Breast epithelium (tissue), 4 donors: ENCODE measurements at regions not wholly inside any gene's neighbourhood (a gene's known extent, or its start where the extent isn't known, plus 50 kb on each side); places are given as distances from the start of the nearest gene placed in this dataset.

Source experiments
- DNase-seq, 2 donors: peaks; one replicate each; pipeline ENCODE4 v3.0.0-alpha.2; 2019; ENCODE audit warnings: low spot score in 2 of 2
- H3K27ac ChIP-seq, 2 donors: fragments of 200-600 bp; sonication (generic) in 1 of 2; one replicate each; pipeline ENCODE4 v1.5.1; 2016 to 2019; ENCODE audit warnings: mild to moderate bottlenecking in 1 of 2
- H3K27me3 ChIP-seq, 2 donors: fragments of 200-600 bp; sonication (generic) in 1 of 2; one replicate each; pipeline versions ENCODE4 v1.5.1 to v1.6.0; 2017 to 2019; ENCODE audit warnings: control low read depth in 1 of 2, mild to moderate bottlenecking in 1 of 2
- H3K36me3 ChIP-seq: fragments of 200-600 bp; one replicate; pipeline ENCODE4 v1.5.1; 2019
- H3K4me1 ChIP-seq, 2 donors: fragments of 200-600 bp; sonication (generic); one replicate each; pipeline ENCODE4 v1.5.1; 2016 to 2019; ENCODE audit warnings: control low read depth in 1 of 2
- H3K4me3 ChIP-seq, 3 donors: fragments of 200-600 bp; sonication (generic); 1 replicate in 2 of 3; 2 replicates in 1 of 3; pipeline ENCODE4 v1.5.1; 2016 to 2019; ENCODE audit warnings: mild to moderate bottlenecking in 3 of 3, moderate library complexity in 2 of 3
- H3K9me3 ChIP-seq, 2 donors: fragments of 200-600 bp; sonication (generic) in 1 of 2; one replicate each; pipeline ENCODE4 v1.5.1; 2016 to 2019; ENCODE audit warnings: control low read depth in 1 of 2
- CTCF ChIP-seq, 3 donors: fragments of 450-650 bp; IDR thresholded peaks; one replicate each; pipeline ENCODE4 v1.5.1; 2016 to 2017; ENCODE audit warnings: antibody characterized with exemption in 3 of 3, mild to moderate bottlenecking in 3 of 3, moderate library complexity in 3 of 3
- POLR2A ChIP-seq: fragments of 450-650 bp; IDR thresholded peaks from one replicate; pipeline ENCODE4 v1.6.1; 2016; ENCODE audit warnings: antibody characterized with exemption, mild to moderate bottlenecking, moderate library complexity
- POLR2AphosphoS5 ChIP-seq, 3 donors: sonication (generic); formaldehyde crosslinking; IDR thresholded peaks; one replicate each; pipeline ENCODE4 v1.6.1; 2017; ENCODE audit warnings: antibody characterized with exemption in 3 of 3
- intact Hi-C: fragments of 100-400 bp; cut with DNase I; formaldehyde crosslinking; loops from one replicate; pipeline ENCODE4 v1.15.1; 2023; ENCODE audit warnings: low total_unique reads

GRCh38 chr10:91050371-91051034 lies 129.6 kb upstream of the ANKRD1 start:
- TF ChIP-seq CTCF (IDR thresholded peaks at IDR 0.05) = no peak
- H3K9me3 ChIP-seq = no peaks in the 10 kb centered on the region
- no peak overlapping the region for H3K4me3 ChIP-seq
- H3K27me3 ChIP-seq = no peaks in the 10 kb centered on the region
- H3K4me1 ChIP-seq = peaks cover 0 to 4% of the 10 kb centered on the region in 2 donors
- H3K27ac ChIP-seq = peak overlapping the region; percentile 19 to 23
- no peaks in the 10 kb centered on the region for H3K36me3 ChIP-seq
- no peak for DNase-seq
- intact Hi-C loops = no loop called here

GRCh38 chr10:91051829-91052228 lies 130.9 kb upstream of the ANKRD1 start:
- no peaks in the 10 kb centered on the region for H3K36me3 ChIP-seq
- H3K27me3 ChIP-seq = no peaks in the 10 kb centered on the region
- TF ChIP-seq CTCF (IDR thresholded peaks at IDR 0.05) = no peak
- TF ChIP-seq POLR2A = no peak
- peak in 1 of 3 donors; percentile 41 for TF ChIP-seq POLR2AphosphoS5 (IDR thresholded peaks at IDR 0.05)
- H3K27ac ChIP-seq = peak overlapping the region; percentile 1 to 48
- intact Hi-C loops = no loop called here
- no peak overlapping the region for H3K4me3 ChIP-seq
- DNase-seq = peak in 1 of 2 donors; percentile 87
- H3K9me3 ChIP-seq = no peaks in the 10 kb centered on the region
- peaks cover 0 to 4% of the 10 kb centered on the region in 2 donors for H3K4me1 ChIP-seq

GRCh38 chr10:91054325-91054724 lies 133.4 kb upstream of the ANKRD1 start:
- TF ChIP-seq POLR2AphosphoS5 (IDR thresholded peaks at IDR 0.05) (no peak), CTCF (IDR thresholded peaks at IDR 0.05) (no peak), POLR2A (no peak)
- intact Hi-C loops = no loop called here

GRCh38 chr10:91061187-91061586 lies 140.3 kb upstream of the ANKRD1 start:
- no peaks in the 10 kb centered on the region for H3K36me3 ChIP-seq
- no peak overlapping the region for H3K4me3 ChIP-seq
- DNase-seq = no peak
- H3K27me3 ChIP-seq = no peaks in the 10 kb centered on the region
- no peaks in the 10 kb centered on the region for H3K9me3 ChIP-seq
- intact Hi-C loops = no loop called here
- H3K27ac ChIP-seq = no peak overlapping the region
- no peaks in the 10 kb centered on the region for H3K4me1 ChIP-seq
- TF ChIP-seq POLR2A (no peak), POLR2AphosphoS5 (IDR thresholded peaks at IDR 0.05) (no peak), CTCF (IDR thresholded peaks at IDR 0.05) (no peak)

More at GRCh38 chr10:91054325-91054724, 133.4 kb upstream of the ANKRD1 start:
- no peak overlapping the region for H3K4me3 ChIP-seq
- H3K36me3 ChIP-seq = no peaks in the 10 kb centered on the region
- no peak overlapping the region for H3K27ac ChIP-seq
- H3K27me3 ChIP-seq = no peaks in the 10 kb centered on the region
- H3K4me1 ChIP-seq = peaks cover 0 to 4% of the 10 kb centered on the region in 2 donors
- no peak for DNase-seq
- H3K9me3 ChIP-seq = no peaks in the 10 kb centered on the region

- Histone ChIP-seq H3K27me3 (no peaks in the 10 kb centered on the region), H3K36me3 (no peaks in the 10 kb centered on the region), H3K27ac (no peak overlapping the region), H3K4me3 (no peak overlapping the region), H3K9me3 (no peaks in the 10 kb centered on the region), H3K4me1 (no peaks in the 10 kb centered on the region)
- intact Hi-C loops = no loop called here
- TF ChIP-seq POLR2A (no peak), POLR2AphosphoS5 (IDR thresholded peaks at IDR 0.05) (no peak), CTCF (IDR thresholded peaks at IDR 0.05) (no peak)
- DNase-seq = no peak
Observed at GRCh38 chr10:91061608-91062007, 140.7 kb upstream of the ANKRD1 start.
